Activated T-helper 1 cell treated with Interleukin-2 at 50 U/mL for 16 hours (primary cell): ENCODE measurements at regions not wholly inside any gene's neighbourhood (a gene's known extent, or its start where the extent isn't known, plus 50 kb on each side); places are given as distances from the start of the nearest gene placed in this dataset.
"Not testable (repeated sequence)": the region's sequence is repeated elsewhere in the genome, so short reads cannot be mapped to it uniquely, and the experiment has no call there.

ENCODE experiments used
- DNase-seq: peaks from one replicate; pipeline ENCODE4 v3.0.0-alpha.2; 2020; ENCODE audit warnings: low read depth

GRCh38 chr1:120550335-120550734 is 135.5 kb downstream of the NBPF8 start:
- not testable (repeated sequence) for DNase-seq

- not testable (repeated sequence) for DNase-seq
Observed at GRCh38 chr1:120552190-120552589, 137.4 kb downstream of the NBPF8 start.

GRCh38 chr1:120557605-120558302 is 142.9 kb downstream of the NBPF8 start:
- not testable (repeated sequence) for DNase-seq

DNA sequence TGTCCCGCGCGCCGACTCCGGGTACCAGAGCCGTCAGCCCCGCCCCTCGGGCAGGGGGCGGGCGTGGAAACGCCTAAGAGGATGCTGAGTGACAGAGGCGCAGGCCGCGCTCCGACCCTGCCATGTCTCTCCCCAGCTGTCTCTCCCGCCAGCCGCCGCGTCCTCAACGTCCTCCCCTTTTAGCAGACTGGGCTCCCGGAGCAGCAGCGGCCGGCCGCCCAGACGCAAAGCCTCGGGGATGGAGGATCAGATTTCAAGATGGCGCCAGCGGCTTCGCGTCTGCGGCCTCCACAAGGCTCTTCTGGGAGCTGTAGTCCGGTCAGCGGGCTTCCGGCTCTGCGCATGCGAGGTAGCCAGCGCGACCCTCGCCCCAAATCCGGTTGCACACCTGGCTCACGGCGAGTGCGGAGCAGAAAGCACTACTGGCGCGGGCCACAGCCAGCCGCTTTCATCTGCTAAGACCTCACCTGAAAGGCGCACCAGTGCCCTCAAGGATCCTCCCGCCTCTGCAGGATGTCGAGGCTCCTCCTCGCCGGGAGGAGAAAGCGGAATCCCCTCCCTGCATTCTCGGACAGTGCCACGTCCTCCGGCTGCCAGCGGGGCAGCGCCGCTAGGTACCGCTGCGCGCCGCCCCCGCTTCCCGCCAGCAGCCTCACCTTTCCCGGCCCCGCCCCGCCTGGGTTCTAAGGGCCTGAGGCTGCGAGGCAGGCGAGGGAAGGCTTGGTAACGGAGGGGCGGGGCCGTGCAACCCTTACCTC is 143.6 kb downstream of the NBPF8 start:
- DNase-seq = peak; percentile 49

DNA sequence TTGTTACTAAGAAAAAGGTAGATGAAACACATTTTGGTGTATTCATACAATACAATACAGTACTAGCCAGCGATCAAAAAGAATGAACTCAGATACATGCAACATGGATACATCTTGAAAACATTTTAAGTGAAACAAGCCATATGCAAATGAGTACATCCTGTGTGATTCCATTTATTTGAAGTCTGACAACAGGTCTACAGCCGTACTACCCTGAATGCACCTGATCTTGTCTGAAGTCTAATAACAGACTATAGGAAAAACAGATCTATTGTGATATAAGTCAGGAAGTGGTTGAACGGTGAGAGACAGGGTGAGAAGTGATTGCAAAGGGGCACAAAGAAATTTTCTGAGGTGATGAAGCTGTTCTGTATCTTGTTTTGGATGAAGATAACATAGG is 146.9 kb downstream of the NBPF8 start:
- DNase-seq = not testable (repeated sequence)

DNA sequence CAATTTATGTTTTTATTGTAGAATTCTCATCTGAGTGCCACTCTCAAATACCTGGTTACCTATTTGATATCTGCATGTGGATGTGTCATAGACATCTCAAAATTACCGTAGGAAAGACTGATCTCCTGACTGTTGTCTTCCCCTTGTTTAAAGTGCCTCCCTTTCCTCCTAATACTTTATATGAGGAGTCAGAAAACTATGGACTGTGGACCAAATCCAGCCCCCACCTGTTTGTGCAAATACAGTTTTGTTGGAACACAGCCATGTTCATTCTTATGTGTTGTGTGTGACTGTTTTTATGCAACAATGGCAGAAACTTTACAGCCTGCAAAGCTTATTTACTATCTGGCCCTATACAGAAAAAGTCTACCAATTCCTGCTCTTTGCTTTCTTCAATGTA is 150.6 kb downstream of the NBPF8 start:
- DNase-seq = not testable (repeated sequence)

- not testable (repeated sequence) for DNase-seq
Observed at GRCh38 chr1:120567620-120568019, 152.8 kb downstream of the NBPF8 start.

DNA sequence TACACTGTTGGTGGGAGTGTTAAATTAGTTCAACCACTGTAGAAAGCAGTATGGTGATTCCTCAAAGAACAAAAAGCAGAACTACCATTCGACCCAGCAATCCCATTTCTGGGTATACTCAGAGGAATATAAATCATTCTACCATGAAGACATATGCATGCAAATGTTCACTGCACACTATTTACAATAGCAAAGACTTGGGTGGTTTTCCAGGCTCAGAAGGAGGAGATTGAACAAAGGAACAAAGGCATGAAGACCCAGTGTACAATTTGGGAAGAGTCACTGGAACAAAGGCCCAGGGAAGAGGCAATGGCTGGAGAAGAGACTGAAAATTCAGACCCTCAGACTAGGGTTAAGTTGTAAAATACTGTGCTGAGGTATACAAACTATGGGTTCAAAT is 148.5 kb upstream of the NBPF26 start:
- not testable (repeated sequence) for DNase-seq

DNA sequence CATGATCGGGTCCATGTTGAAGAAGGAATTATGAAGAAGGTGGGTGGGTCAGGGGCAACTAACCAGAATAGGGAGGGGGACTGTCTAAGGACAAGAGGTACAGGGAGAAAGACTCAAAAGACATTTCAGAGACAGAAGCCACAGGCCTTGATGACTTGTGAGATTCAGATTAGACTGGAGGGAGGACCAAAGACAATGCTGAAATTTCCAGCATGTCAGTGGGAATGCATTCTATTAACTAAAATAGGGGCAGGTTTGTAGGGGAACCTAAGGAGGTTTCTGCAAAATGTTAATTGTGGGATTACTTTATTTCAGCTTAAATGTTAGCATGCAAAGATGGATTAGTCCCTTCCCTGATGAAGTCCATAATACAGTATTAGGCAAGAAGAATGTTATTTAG is 141.6 kb upstream of the NBPF26 start:
- not testable (repeated sequence) for DNase-seq

GRCh38 chr1:120586053-120586452 is 137.7 kb upstream of the NBPF26 start:
- DNase-seq = not testable (repeated sequence)

- not testable (repeated sequence) for DNase-seq
Observed at GRCh38 chr1:120588811-120589210, 134.9 kb upstream of the NBPF26 start.

GRCh38 chr1:120591774-120592173 is 132.0 kb upstream of the NBPF26 start:
- DNase-seq = not testable (repeated sequence)

DNA sequence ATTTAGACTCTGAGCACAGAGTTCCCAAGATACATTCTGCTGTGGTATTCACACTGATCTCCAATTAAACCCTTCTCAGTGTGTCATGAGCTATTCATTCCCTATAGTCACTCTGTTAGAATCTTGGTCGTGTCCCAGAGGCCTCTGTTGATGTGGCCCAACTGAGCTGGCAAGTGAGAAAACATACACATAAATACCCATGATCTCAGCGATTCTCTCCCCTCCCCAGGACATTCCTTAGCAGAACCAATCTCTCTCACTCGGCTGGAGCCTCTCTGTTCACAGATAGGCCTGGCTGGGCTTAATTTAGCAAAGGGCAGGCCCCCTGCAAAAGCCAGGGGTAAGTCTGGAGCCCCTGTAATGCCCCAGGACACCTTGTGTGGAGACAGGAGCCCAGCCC is 130.8 kb upstream of the NBPF26 start:
- not testable (repeated sequence) for DNase-seq

GRCh38 chr1:120593648-120594047 is 130.1 kb upstream of the NBPF26 start:
- not testable (repeated sequence) for DNase-seq

GRCh38 chr1:120598331-120598951 is 125.3 kb upstream of the NBPF26 start:
- DNase-seq = not testable (repeated sequence)

- not testable (repeated sequence) for DNase-seq
Observed at GRCh38 chr1:120599511-120599910, 124.2 kb upstream of the NBPF26 start.

GRCh38 chr1:120600442-120601041 is 123.2 kb upstream of the NBPF26 start:
- DNase-seq = not testable (repeated sequence)

- DNase-seq = not testable (repeated sequence)
Observed at GRCh38 chr1:120607882-120608281, 115.9 kb upstream of the NBPF26 start.

DNA sequence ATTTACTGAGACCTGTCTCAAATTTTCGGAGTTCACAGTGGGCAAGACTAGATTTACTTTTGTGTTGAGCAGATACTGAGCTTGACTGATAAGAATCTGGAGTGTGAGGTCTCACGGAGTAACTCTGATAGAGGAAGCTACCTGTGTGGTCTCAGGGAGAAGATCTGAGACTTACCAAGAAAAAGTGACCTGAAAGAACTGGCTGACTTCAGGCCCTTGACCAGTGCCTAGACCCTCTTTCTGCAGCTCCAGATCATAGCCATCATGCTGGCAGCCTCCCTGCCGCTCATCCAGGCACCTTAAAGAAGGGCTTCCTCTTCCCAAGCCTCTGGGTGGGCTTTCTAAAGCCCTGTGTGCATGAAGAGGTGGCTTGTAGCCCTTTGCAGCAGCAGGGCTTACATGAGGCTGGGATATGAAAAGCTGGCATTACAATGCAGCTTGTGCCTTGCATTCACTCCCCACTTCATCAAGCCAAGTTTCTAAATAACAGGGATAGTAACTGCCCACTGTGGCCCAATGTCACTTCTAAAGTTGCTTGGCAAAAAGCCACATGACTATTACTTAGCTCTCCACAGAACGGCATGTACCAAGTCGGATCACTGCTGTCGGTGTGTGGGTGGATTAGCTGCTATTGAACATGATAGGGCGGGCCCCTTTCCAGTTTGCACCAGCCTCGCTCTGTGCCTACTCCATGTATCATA is 115.3 kb upstream of the NBPF26 start:
- not testable (repeated sequence) for DNase-seq

- not testable (repeated sequence) for DNase-seq
Observed at GRCh38 chr1:120609015-120609573, 114.7 kb upstream of the NBPF26 start.

- not testable (repeated sequence) for DNase-seq
Observed at GRCh38 chr1:120609834-120610233, 113.9 kb upstream of the NBPF26 start.
